GM21717 (cell line): ENCODE measurements at regions not wholly inside any gene's neighbourhood (a gene's known extent, or its start where the extent isn't known, plus 50 kb on each side); places are given as distances from the start of the nearest gene placed in this dataset.

Experiments used
- ATAC-seq: cut with Tn5 transposase; IDR thresholded peaks from one replicate; pipeline ENCODE4 v1.9.1; 2021; ENCODE audit warnings: mild to moderate bottlenecking, moderate library complexity; ENCODE audit not compliant: unreplicated experiment

GRCh38 chr12:66066137-66066928, 64.2 kb downstream of the LLPH start:
- ATAC-seq: peak; percentile 87

- ATAC-seq: no peak
These were observed 64.9 kb downstream of the LLPH start for GRCh38 chr12:66065641-66066136.

GRCh38 chr12:66065150-66065549, 65.4 kb downstream of the LLPH start:
- ATAC-seq: no peak

- no peak for ATAC-seq
These were observed 66.6 kb downstream of the LLPH start for GRCh38 chr12:66063916-66064315.

GRCh38 chr12:66062290-66062625, 68.3 kb downstream of the LLPH start:
- no peak for ATAC-seq

GRCh38 chr12:66061557-66062289, 68.8 kb downstream of the LLPH start:
- no peak for ATAC-seq

- no peak for ATAC-seq
These were observed 69.5 kb downstream of the LLPH start for GRCh38 chr12:66061076-66061475.

GRCh38 chr12:66060163-66060907, 70.2 kb downstream of the LLPH start:
- ATAC-seq: no peak

- no peak for ATAC-seq
These were observed 70.9 kb downstream of the LLPH start for GRCh38 chr12:66059666-66060065.

GRCh38 chr12:66058554-66058953, 72.0 kb downstream of the LLPH start:
- ATAC-seq: no peak

GRCh38 chr12:66055837-66056319, 74.7 kb downstream of the LLPH start:
- peak; percentile 89 for ATAC-seq

GRCh38 chr12:66052988-66053615, 77.4 kb downstream of the LLPH start:
- no peak for ATAC-seq

GRCh38 chr12:66051361-66051760, 79.2 kb downstream of the LLPH start:
- no peak for ATAC-seq

GRCh38 chr12:66050610-66051009, 79.9 kb downstream of the LLPH start:
- ATAC-seq: peak; percentile 29

- ATAC-seq: no peak
These were observed 80.3 kb downstream of the LLPH start for GRCh38 chr12:66050283-66050576.

GRCh38 chr12:66049538-66050282, 80.8 kb downstream of the LLPH start:
- no peak for ATAC-seq

GRCh38 chr12:66048835-66049537, 81.6 kb downstream of the LLPH start:
- ATAC-seq: no peak

- no peak for ATAC-seq
These were observed 82.2 kb downstream of the LLPH start for GRCh38 chr12:66048218-66048834.

- peak; percentile 95 for ATAC-seq
These were observed 83.0 kb downstream of the LLPH start for GRCh38 chr12:66047411-66048021.
